ENCODE measurements at regions not wholly inside any gene's neighbourhood (a gene's known extent, or its start where the extent isn't known, plus 50 kb on each side); places are given as distances from the start of the nearest gene placed in this dataset.

- ChIA-PET POLR2A (ENCODE audit: low non-redundant PET) (interaction anchor here (0.6 kb wide), 1 partner anchor 23 kb away, joined by 3 read pairs; no protein-coding TSS in a partner anchor), CTCF (no interaction called here)
- H3K27ac ChIP-seq, result no peak overlapping the region
- no peak for DNase-seq (ENCODE audit: low spot score)
- TF ChIP-seq, protein P1, sequence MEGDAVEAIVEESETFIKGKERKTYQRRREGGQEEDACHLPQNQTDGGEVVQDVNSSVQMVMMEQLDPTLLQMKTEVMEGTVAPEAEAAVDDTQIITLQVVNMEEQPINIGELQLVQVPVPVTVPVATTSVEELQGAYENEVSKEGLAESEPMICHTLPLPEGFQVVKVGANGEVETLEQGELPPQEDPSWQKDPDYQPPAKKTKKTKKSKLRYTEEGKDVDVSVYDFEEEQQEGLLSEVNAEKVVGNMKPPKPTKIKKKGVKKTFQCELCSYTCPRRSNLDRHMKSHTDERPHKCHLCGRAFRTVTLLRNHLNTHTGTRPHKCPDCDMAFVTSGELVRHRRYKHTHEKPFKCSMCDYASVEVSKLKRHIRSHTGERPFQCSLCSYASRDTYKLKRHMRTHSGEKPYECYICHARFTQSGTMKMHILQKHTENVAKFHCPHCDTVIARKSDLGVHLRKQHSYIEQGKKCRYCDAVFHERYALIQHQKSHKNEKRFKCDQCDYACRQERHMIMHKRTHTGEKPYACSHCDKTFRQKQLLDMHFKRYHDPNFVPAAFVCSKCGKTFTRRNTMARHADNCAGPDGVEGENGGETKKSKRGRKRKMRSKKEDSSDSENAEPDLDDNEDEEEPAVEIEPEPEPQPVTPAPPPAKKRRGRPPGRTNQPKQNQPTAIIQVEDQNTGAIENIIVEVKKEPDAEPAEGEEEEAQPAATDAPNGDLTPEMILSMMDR (conservative IDR thresholded peaks at IDR 0.05; ENCODE audit: low read depth), result no peak
Observed at GRCh38 chr5:122256388-122256787, 55.6 kb upstream of the SNCAIP start.

DNA sequence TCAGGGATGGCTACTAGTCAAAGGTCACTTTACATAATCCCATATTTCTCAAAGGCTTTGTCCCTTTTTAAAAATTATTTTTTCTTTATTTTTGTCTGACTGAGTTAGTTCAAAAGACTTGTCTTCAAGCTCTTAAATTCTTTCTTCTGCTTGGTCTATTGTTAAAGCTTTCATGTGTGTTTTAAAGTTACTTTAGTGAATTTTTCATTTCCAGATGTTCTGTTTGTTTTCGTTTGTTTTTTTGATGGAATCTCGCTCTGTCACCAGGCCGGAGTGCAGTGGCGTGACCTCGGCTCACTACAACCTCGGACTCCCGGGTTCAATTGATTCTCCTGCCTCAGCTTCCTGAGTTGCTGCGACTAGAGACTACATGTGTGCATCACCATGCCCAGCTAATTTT lies 55.0 kb upstream of the SNCAIP start:
- no peak overlapping the region for H3K27ac ChIP-seq
- TF ChIP-seq, protein P1 (conservative IDR thresholded peaks at IDR 0.05; ENCODE audit: low read depth), result no peak
- ChIA-PET CTCF (interaction anchor here (0.7 kb wide), 1 partner anchor 686 kb away, joined by 4 read pairs; no protein-coding TSS in a partner anchor), POLR2A (ENCODE audit: low non-redundant PET) (interaction anchor here (0.6 kb wide), 1 partner anchor 22 kb away, joined by 3 read pairs; no protein-coding TSS in a partner anchor)
- DNase-seq (ENCODE audit: low spot score), result no peak

DNA sequence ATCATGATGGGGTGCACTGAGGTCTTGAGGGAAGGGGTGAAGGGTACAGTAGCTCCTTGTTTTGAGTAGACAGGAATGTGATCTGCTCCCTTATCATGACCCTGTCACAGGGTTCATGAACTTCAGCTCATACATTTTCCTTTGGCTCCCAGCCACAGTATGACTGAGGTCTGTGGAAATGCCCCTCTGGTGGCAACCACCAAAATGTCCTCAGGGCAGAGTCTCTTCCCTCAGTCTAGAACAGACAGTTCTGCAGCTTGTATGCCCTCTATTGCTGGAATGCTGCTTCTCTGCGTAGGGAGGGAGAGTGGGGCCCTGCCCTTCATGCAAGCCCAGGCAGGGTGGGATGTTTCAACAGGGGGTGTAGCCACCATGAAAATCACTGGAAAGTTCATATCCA lies 53.8 kb upstream of the SNCAIP start:
- TF ChIP-seq, protein P1 (conservative IDR thresholded peaks at IDR 0.05; ENCODE audit: low read depth), result no peak
- CTCF ChIA-PET, result interaction anchor here (2.0 kb wide), 1 partner anchor 62 kb away, joined by 6 read pairs; no protein-coding TSS in a partner anchor
- DNase-seq (ENCODE audit: low spot score), result peak; percentile 17
- POLR2A ChIA-PET (ENCODE audit: low non-redundant PET), result no interaction called here
- no peak overlapping the region for H3K27ac ChIP-seq

- no peak for DNase-seq (ENCODE audit: low spot score)
- TF ChIP-seq, protein P1 (conservative IDR thresholded peaks at IDR 0.05; ENCODE audit: low read depth), result no peak
- ChIA-PET POLR2A (ENCODE audit: low non-redundant PET) (no interaction called here), CTCF (interaction anchor here (2.0 kb wide), 1 partner anchor 63 kb away, joined by 6 read pairs; no protein-coding TSS in a partner anchor)
- H3K27ac ChIP-seq, result no peak overlapping the region
Observed at GRCh38 chr5:122258840-122259239, 53.2 kb upstream of the SNCAIP start.

- peak; percentile 33 for DNase-seq (ENCODE audit: low spot score)
- POLR2A ChIA-PET (ENCODE audit: low non-redundant PET), result no interaction called here
- TF ChIP-seq, protein P1 (conservative IDR thresholded peaks at IDR 0.05; ENCODE audit: low read depth), result no peak
- no peak overlapping the region for H3K27ac ChIP-seq
- CTCF ChIA-PET, result interaction anchor here (0.6 to 2.0 kb wide), 3 partner anchors 20 to 165 kb away, joined by 3 to 6 read pairs (median 4); no protein-coding TSS in a partner anchor
Observed at GRCh38 chr5:122259995-122260394, 52.0 kb upstream of the SNCAIP start.

DNA sequence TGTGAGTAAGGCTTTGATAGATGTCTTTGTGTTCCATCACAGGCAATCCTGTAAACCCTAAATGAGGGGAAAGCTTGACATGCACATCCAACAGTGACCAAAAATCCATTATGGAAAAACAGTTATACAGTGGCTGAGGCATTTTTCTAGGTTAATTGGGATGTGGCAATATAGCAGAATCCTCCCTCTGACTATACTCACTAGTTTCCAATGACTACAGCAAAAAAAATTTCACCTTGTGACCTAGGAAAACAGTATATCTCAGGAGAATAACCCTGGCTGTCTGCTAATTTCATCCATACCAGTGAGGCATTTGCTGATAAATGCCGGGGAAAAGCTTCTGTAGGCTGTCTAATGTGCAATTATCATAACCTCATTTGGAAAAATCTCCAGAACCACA lies 49.9 kb upstream of the SNCAIP start:
- H3K27ac ChIP-seq, result no peak overlapping the region
- POLR2A ChIA-PET (ENCODE audit: low non-redundant PET), result no interaction called here
- CTCF ChIA-PET, result no interaction called here
- TF ChIP-seq, protein P1 (conservative IDR thresholded peaks at IDR 0.05; ENCODE audit: low read depth), result no peak
- peak; percentile 28 for DNase-seq (ENCODE audit: low spot score)

Measured in RWPE1 (cell line).